Smooth muscle cell of the brain vasculature (primary cell): ENCODE measurements at regions not wholly inside any gene's neighbourhood (a gene's known extent, or its start where the extent isn't known, plus 50 kb on each side); places are given as distances from the start of the nearest gene placed in this dataset.
"Not testable (repeated sequence)": the region's sequence is repeated elsewhere in the genome, so short reads cannot be mapped to it uniquely, and the experiment has no call there.

Experiments used
- DNase-seq: peaks from one replicate; pipeline ENCODE4 v3.0.0-alpha.2; 2012; ENCODE audit warnings: low read depth, low spot score

DNA sequence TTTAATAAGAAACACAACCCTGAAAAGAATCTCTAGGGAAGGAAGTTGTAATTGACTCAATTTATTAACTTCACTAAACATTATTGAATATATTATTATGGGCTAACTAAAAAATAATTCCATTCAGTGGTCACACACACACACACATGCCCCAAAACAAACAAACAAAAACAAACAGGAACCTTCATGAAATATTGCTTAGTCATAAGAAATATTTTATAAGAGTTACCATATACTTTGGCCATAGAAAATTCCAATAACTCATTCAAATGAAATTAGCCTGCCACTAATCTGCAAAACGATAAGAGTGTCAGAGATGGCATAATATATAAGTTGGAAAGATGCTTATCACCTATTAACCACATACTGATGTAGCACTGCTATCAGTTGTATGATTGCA, 268.4 kb upstream of the AMIGO2 start:
- no peak for DNase-seq

DNA sequence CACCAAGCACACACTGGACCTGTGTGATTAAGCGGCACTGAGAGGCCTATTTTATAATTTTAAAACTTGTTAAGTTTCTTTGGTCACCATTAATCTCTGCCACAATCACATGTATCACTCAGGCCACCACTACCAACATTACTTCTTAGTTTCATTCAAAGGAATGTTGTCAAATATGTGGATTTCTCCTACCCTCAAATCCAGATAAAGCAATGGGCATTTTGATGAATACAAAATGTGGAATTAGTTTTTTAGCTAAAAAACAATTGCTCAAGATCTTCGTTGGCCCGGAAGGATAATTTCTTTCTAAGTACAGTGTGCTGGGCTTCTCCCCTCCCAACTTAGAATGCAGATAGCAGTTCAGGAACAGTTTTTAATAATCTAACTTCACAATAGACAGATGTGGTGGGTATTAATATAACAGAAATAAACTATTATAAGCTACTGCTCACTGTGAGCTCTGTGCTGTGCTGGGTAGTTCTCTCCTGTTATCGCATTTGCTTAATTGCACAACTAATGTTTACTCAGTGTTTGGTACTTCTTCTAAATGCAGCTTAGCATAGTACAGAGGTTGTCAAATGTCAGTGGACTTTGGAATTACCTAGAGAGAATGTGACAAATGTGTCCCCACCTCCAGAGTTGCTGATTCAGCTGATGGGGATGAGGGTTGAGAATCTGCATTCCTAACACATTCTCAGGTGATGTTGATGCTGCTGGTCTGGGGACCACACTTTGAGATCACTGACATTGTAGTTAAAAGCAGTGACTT, 266.7 kb upstream of the AMIGO2 start:
- DNase-seq, result no peak

DNA sequence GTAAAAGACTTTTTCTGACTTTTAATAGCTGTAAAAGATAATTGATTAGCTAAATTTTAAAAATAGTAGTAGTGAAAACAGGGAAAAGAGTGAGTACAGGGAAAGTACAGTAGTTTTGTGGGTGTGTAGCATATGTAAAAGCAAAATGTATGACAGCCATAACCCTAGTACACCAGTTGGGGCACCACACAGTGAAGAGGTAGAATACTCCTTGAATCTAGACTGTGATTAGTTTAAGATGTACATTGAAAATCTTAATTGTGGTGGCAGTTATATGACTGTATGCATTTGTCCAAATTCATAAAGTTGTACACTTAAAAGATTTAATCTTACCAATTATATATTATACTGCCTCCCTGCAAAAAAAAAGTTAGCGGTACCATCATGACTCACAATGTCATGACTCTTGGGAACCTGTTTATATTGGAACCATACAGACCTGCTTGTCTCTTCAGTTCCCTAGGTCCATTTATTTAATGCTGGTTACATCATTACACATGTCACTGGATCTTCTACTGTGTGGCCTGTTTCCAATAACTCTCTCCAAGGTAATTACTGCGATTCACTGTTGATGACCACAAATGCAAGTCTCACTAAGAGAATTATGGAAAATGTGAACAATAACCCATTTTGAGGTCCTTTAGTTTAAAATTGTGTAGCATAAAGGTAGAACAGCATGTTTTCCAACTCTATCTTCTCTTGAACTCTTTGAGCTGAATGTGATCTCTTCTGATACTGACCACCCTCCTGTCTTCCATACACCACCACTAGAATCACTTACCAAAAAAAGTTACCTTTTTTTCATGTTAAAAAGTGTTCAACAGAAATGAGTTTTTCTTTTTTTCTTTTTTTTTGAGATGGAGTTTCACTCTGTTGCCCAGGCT, 264.2 kb upstream of the AMIGO2 start:
- DNase-seq, result no peak

DNA sequence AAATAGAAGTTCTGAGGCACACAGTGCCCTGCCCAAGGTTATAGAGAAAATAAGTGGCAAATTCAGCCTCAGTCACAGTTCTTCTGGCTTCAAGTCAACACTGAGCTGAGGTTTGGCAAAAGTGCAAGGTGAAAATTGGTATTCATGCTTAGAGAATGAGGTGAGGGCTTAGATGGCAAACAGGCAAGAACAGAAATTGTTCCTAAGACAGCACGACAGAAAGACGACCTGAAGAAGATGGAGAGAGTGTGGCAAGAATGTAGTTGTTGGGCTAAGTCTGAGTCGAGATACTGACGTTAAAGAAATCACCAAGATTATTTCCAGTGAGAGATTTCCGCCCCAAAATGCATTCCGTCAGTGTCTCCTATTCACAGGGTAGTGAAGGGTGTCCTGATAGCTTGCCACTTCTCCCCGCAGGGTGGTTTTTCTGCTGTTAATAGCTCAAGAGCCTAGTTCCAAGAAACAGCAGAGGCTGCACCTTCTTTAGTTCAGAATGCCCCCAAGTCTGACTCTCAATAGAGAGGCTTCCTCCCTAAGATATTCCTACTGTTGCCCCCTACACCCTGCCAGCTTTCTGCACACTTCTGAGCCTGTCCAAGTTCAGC, 260.8 kb upstream of the AMIGO2 start:
- DNase-seq, result no peak

DNA sequence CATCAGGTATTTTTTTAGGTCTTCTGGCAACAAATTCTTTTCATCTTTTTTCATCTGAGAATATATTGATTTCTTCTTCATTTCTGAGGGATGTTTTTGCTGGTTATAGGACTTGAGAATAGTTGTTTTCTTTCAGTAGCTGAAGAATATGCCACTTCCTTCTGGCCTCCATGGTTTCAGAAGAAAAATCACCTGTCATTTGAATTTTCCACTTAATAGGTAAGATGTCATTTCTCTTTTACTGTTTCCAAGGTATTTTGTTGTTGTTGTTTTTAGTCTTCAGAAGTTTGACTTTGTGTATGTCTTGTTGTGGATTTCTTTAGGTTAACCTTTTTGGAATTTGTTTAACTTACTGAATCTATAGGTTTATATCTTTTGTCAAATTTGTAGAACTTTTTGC, 257.8 kb upstream of the AMIGO2 start:
- no peak for DNase-seq

DNA sequence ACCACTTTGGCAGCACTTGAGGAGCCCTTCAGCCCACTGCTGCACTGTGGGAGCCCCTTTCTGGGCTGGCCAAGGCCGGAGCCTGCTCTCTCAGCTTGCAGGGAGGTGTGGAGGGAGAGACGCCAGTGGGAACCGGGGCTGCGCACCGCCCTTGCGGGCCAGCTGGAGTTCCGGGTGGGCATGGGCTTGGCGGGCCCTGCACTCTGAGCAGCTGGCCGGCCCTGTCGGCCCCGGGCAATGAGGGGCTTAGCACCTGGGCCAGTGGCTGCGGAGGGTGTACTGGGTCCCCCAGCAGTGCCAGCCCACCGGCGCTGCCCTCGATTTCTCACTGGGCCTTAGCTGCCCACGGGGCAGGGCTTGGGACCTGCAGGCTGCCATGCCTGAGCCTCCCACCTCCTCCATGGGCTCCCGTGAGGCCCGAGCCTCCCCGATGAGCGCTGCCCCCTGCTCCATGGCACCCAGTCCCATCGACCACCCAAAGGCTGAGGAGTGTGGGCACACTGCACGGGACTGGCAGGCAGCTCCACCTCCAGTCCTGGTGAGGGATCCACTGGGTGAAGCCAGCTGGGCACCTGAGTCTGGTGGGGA, 253.6 kb upstream of the AMIGO2 start:
- not testable (repeated sequence) for DNase-seq

DNA sequence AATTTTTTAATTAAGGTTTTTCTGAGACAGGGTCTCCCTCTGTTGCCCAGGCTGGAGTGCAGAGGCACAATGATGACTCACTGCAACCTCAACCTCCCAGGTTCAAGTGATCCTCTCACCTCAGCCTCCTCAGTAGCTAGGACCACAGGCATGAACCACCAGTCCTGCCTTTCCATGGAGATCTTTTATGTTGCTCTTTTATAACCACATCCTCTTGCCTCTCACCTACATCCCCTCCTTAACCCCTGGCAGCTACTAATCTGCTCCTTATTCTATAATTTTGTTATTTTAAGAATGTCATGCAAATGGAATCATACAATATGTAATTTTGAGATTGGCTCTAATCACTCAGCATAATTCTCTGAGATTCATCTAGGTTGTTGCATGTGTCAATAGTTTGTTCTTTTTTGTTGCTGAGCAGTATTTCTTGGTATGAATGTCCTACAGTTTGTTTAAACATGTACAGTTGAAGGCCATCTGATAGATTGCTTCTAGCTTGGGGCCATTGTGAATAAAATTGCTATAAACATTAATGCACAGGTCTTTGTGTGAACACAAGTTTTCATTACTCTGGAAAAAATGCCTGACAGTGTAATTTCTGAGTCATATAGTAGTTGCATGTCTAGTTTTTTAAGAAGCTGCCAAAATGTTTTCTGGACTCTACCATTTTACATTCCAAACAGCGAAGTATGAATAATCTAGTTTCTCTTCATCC, 249.2 kb upstream of the AMIGO2 start:
- no peak for DNase-seq

DNA sequence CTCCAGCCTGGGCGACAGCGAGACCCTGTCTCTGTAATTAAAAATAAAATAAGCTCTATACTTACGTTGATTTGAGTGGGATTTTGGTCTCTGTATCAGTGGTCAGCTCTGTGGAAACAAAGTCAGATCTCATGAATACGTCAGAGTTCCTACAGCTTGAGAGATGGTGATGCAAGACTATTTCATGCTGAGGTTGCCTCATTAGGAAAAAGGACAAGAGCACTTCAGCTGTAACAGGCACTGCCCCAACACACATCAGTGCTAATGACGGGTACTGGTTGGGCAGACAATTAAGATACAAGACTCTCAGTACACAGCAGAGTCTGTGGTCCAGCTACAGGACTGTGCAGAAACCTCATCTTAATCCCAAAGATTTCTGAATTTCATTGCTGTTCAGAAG, 246.4 kb upstream of the AMIGO2 start:
- no peak for DNase-seq

DNA sequence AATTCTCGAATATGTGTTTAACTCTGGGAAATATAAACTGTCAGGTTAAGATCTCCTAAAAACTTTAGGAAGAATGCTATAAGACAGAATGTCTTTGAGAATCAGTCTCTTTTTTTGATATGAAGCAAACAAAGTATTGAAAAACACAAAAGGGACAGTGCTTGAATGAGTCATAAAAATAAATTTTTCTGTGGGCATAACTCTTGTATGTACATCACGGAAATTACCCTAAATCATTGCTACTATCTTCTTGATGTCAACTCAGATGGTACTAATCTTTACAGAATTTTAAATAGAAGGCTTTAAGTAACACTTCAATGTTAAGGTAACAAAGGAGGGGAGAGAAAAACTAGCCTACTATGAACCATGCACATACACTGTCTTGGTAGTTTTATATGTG, 244.0 kb upstream of the AMIGO2 start:
- no peak for DNase-seq

DNA sequence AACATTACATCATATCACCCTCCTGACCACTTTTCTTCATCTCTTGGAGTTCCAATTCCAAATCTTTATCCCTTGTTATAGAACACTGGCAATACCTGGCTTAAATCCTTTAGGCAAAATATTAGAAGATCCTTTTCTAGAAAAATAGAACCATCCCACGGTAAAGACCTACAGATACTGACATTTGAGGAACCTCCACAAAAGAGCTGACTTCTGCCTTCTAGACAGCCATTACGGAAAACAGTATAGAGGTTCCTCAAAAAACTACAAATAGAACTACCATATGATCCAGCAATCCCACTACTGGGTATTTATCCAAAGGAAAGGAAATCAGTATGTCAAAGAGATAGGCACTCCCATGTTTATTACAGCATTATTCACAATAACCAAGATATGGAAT, 241.7 kb upstream of the AMIGO2 start:
- DNase-seq, result no peak

DNA sequence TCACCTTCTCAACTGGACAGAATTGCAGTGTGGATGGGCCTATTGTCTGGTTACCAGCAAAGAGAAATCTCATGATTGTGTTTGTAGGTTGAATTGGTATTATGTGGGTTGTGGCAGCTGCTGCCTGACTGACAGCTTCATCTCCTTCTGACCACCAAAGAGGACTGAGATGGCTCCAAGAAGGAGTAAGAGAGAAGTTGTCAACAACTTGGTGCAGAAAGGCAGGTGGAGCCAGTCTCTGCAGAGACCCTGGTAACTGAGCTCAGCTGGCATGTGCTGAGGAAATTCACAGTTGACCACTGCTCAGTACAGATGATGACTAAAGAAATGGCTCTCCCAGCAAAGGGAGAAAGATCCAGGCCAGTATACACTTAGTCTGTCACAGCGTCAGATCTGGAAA, 240.0 kb upstream of the AMIGO2 start:
- no peak for DNase-seq

DNA sequence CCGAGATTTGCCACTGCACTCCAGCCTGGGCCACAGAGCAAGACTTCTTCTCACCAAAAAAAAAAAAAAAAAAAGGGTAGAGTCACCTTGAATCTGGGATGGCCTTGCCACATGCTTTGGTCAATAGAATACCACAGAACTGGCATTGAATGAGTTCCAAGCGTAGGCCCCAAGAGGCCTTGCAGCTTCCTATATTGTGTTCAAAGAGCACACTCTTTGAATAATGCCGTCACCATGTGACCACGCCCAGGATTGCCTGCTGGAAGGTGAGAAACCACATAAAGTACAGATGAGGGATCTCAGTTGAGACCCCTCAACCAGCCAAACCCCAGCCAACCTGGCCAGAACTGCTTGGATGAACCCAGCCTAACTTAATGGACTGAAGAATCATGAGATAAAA, 239.2 kb upstream of the AMIGO2 start:
- no peak for DNase-seq

DNA sequence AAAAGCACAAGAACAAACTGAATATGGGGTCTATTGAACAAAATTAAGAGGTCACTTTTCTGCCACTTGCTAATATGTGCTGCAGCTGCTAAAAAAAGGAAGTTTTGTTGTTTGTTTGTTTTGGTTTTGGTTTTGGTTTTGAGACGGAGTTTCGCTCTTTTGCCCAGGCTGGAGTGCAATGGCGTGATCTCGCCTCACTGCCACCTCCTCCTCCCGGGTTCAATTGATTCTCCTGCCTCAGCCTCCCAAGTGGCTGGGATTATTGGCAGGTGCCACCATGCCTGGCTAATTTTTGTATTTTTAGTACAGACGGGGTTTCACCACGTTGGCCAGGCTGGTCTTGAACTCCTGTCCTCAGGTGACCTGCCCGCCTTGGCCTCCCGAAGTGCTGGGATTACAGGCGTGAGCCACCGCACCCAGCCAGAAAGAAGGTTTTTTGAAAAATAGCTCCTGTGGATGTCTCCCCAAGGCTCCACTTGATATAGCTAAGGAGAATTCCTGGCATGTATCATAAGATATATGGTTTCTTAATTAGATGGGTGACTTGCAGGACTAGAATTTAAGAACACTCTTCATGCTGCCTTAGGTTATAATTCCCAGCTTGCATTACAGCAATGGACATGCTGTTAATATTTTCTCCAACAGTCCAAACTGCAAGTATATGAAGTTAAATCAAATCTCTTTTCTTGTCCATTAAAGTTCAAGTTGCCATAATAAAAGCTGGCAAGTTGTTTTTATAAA, 237.6 kb upstream of the AMIGO2 start:
- no peak for DNase-seq

DNA sequence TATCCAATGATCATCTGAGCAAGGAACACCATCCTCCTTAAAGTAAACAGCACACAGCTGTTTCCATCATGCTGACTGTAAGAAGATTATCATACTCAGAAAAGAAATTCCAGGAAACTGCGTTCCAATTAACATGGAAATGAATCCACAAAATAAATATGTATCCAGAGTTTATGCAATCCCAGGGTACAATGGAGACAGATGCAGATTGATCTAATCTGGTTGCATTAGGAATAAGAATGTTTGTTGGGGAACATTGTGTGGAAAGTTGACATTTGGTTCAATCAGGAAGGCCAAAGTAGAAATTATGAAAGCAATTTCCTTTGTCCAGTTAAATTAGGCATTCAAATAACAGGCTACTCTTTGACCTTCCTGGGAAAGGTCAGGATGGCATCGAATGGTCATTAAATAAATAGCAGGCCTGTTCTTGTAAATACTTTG, 236.9 kb upstream of the AMIGO2 start:
- DNase-seq, result no peak

DNA sequence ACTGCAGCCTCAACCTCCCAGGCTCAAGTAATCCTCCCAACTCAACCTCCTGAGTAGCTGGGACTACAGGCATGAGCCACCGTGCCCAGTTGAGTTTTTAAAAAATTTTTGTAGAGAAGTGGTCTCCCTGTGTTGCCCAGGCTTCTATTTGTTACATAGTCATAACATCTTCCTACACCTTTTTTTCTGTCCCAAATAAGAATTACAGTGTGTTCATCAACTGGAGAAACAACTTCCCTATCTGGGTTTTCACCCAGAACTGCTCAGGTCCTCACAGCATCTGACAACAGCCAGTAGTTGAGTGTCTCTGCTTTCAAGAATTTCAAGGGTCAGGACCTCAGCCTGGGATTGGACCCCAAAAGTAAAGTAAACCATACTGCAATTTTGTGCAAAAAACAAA, 235.2 kb upstream of the AMIGO2 start:
- DNase-seq, result no peak

DNA sequence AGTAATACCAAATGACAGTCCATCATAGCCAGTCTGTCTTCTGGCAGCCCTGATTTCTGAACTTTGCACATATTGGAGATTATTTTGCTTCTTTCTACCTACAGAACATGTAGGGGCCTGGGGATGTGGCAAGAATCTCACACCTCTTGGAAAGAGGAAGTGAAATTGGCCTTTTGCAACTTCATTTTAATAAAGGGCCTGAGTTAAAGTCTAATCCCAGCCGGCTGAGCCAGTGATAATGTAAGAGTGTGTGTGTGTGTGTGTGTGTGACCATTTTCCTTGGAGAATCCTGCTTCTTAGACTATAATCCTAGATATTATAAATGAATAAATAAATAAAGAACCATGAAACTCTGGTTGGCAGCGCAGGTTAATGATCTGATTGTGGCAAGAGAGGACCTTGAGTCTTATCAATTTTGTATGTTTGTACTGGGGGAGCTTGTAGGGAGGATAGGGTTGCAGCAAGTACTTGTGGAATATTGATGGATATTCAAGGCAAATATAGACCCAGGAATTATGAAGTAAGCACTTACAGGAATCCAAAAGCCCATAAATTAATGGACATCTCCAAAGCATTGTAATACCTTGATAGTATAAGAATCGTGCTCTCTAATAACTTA, 233.2 kb upstream of the AMIGO2 start:
- DNase-seq, result no peak

DNA sequence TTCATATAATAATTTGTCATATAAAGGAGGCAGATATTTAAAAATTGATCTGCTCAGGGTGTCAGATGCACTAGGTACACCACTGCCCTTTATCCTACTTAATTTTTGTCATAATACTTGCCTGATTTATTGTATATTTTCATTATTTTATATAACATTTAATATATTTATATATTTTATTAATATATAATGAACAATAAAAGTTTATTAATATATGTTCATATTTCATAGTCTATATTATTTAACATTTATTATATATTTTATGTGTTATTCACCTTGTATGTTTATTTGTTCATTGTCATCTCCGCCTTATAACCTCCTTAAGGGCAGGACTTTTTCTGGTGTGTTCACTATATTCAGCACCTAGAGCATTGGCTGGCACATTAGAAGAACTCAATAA, 232.4 kb upstream of the AMIGO2 start:
- no peak for DNase-seq

DNA sequence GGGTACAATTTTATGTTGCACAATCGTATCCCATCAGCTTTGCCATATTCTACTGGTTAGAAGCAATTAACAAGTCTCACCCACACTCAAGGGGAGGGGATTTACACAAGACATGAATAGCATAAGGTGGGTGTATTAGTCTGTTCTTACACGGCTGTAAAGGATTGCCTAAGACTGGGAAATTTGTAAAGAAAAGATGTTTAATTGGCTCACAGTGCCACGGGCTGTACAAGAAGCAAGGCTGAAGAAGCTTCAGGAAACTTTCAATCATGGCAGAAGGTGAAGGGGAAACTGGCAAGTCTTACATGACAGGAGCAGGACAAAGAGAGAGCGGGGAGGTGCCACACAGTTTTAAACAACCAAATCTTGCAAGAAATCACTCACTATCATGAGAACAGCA, 231.8 kb upstream of the AMIGO2 start:
- DNase-seq, result no peak

DNA sequence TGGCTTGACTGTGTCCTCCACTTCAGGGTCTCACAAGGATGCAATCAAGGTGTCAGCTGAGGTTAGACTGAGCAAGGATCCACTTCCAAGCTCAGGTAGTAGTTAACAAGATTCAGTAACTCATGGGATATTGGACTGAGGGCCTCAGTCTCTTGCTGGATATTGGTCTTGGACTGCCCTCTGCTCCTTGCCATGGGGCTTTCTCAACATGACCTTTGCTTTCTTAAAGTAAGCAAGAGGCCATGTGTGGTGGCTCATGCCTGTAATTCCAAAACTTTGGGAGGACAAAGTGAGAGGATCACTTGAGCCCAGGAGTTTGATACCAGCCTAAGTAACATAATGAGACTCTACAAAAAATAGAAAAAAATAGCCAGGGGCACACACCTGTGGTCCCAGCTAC, 231.3 kb upstream of the AMIGO2 start:
- no peak for DNase-seq

DNA sequence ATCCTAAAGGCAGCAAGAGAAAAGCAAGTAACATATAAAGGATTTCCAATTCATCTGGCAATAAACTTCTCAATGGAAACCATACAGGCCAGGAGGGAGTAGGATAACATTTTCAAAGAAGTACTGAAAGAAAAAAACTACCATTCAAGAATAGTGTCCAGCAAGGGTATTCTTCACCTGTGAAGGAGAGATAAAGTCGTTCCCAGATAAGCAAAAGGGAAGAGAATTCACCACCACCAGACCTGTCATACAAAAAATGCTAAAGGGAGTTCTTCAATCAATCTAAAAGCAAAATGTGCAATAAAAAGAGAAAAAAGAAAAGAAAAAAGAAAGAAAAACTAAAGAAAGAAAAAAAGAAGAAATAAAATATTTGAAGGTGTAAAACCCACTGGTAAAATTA, 228.9 kb upstream of the AMIGO2 start:
- no peak for DNase-seq
